ENCODE measurements at regions not wholly inside any gene's neighbourhood (a gene's known extent, or its start where the extent isn't known, plus 50 kb on each side); places are given as distances from the start of the nearest gene placed in this dataset.
A peak's percentile ranks its signal among the peaks of the same experiment; 100 is the strongest.

- Histone ChIP-seq H3K27ac (ENCODE audit: low read depth in 1 of 3, low read length in 2 of 3) (no peak overlapping the region), H3K27me3 (ENCODE audit: control insufficient read depth in 3 of 3, insufficient read depth in 3 of 3, low read length in 3 of 3) (no peaks in the 10 kb centered on the region), H3K4me3 (ENCODE audit: low read depth in 1 of 3, low read length in 3 of 3) (no peak overlapping the region), H3K4me1 (ENCODE audit: control insufficient read depth in 3 of 3, insufficient read depth in 2 of 3, low read depth in 1 of 3, low read length in 2 of 3) (peaks cover 0 to 19% (median 0%) of the 10 kb centered on the region in 3 donors), H3K36me3 (ENCODE audit: control insufficient read depth in 3 of 3, insufficient read depth in 2 of 3, low read depth in 1 of 3, low read length in 3 of 3) (no peaks in the 10 kb centered on the region), H3K9me3 (ENCODE audit: control insufficient read depth in 2 of 2, insufficient read depth in 1 of 2, low read depth in 1 of 2, low read length in 1 of 2) (no peaks in the 10 kb centered on the region)
- FAIRE-seq = no peak
- 72 to 92% (median 81%) methylated on average over 1 of the region's 1 CpG for WGBS, 3 donors
- no peak for DNase-seq
Measured at GRCh38 chr1:87781554-87781953, 452.9 kb downstream of the LMO4 start.

- H3K36me3 ChIP-seq (ENCODE audit: control insufficient read depth in 3 of 3, insufficient read depth in 2 of 3, low read depth in 1 of 3, low read length in 3 of 3) = no peaks in the 10 kb centered on the region
- peaks cover 0 to 35% (median 3%) of the 10 kb centered on the region in 3 donors for H3K4me1 ChIP-seq (ENCODE audit: control insufficient read depth in 3 of 3, insufficient read depth in 2 of 3, low read depth in 1 of 3, low read length in 2 of 3)
- no peak overlapping the region for H3K27ac ChIP-seq (ENCODE audit: low read depth in 1 of 3, low read length in 2 of 3)
- no peaks in the 10 kb centered on the region for H3K27me3 ChIP-seq (ENCODE audit: control insufficient read depth in 3 of 3, insufficient read depth in 3 of 3, low read length in 3 of 3)
- no peaks in the 10 kb centered on the region for H3K9me3 ChIP-seq (ENCODE audit: control insufficient read depth in 2 of 2, insufficient read depth in 1 of 2, low read depth in 1 of 2, low read length in 1 of 2)
- WGBS, 3 donors = 68 to 76% (median 72%) methylated on average over 2 of the region's 2 CpGs
- no peak overlapping the region for H3K4me3 ChIP-seq (ENCODE audit: low read depth in 1 of 3, low read length in 3 of 3)
- no peak for FAIRE-seq
- DNase-seq = no peak
Measured at GRCh38 chr1:87783315-87783714, 454.6 kb downstream of the LMO4 start.

- Histone ChIP-seq H3K27me3 (ENCODE audit: control insufficient read depth in 3 of 3, insufficient read depth in 3 of 3, low read length in 3 of 3) (no peaks in the 10 kb centered on the region), H3K4me1 (ENCODE audit: control insufficient read depth in 3 of 3, insufficient read depth in 2 of 3, low read depth in 1 of 3, low read length in 2 of 3) (peaks cover 0 to 35% (median 3%) of the 10 kb centered on the region in 3 donors), H3K9me3 (ENCODE audit: control insufficient read depth in 2 of 2, insufficient read depth in 1 of 2, low read depth in 1 of 2, low read length in 1 of 2) (no peaks in the 10 kb centered on the region), H3K4me3 (ENCODE audit: low read depth in 1 of 3, low read length in 3 of 3) (no peak overlapping the region), H3K27ac (ENCODE audit: low read depth in 1 of 3, low read length in 2 of 3) (peak overlapping the region in 1 of 3 donors; percentile 73), H3K36me3 (ENCODE audit: control insufficient read depth in 3 of 3, insufficient read depth in 2 of 3, low read depth in 1 of 3, low read length in 3 of 3) (no peaks in the 10 kb centered on the region)
- FAIRE-seq (no peak), DNase-seq (no peak)
- WGBS, 3 donors = 73 to 89% (median 78%) methylated on average over 1 of the region's 1 CpG
Measured at GRCh38 chr1:87785386-87785785, 456.7 kb downstream of the LMO4 start.

- no peak for FAIRE-seq
- no peaks in the 10 kb centered on the region for H3K27me3 ChIP-seq (ENCODE audit: control insufficient read depth in 3 of 3, insufficient read depth in 3 of 3, low read length in 3 of 3)
- H3K27ac ChIP-seq (ENCODE audit: low read depth in 1 of 3, low read length in 2 of 3) = peak overlapping the region in 1 of 3 donors; percentile 73
- WGBS, 3 donors = 68 to 84% (median 82%) methylated on average over 1 of the region's 1 CpG
- H3K4me3 ChIP-seq (ENCODE audit: low read depth in 1 of 3, low read length in 3 of 3) = no peak overlapping the region
- peaks cover 0 to 35% (median 3%) of the 10 kb centered on the region in 3 donors for H3K4me1 ChIP-seq (ENCODE audit: control insufficient read depth in 3 of 3, insufficient read depth in 2 of 3, low read depth in 1 of 3, low read length in 2 of 3)
- H3K9me3 ChIP-seq (ENCODE audit: control insufficient read depth in 2 of 2, insufficient read depth in 1 of 2, low read depth in 1 of 2, low read length in 1 of 2) = no peaks in the 10 kb centered on the region
- no peak for DNase-seq
- H3K36me3 ChIP-seq (ENCODE audit: control insufficient read depth in 3 of 3, insufficient read depth in 2 of 3, low read depth in 1 of 3, low read length in 3 of 3) = no peaks in the 10 kb centered on the region
Measured at GRCh38 chr1:87786229-87786628, 457.5 kb downstream of the LMO4 start.

GRCh38 chr1:87786861-87787545 is 458.3 kb downstream of the LMO4 start:
- FAIRE-seq = no peak
- H3K36me3 ChIP-seq (ENCODE audit: control insufficient read depth in 3 of 3, insufficient read depth in 2 of 3, low read depth in 1 of 3, low read length in 3 of 3) = no peaks in the 10 kb centered on the region
- H3K27me3 ChIP-seq (ENCODE audit: control insufficient read depth in 3 of 3, insufficient read depth in 3 of 3, low read length in 3 of 3) = no peaks in the 10 kb centered on the region
- DNase-seq = peak in 1 of 2 donors; percentile 74
- H3K27ac ChIP-seq (ENCODE audit: low read depth in 1 of 3, low read length in 2 of 3) = peak overlapping the region in 1 of 3 donors; percentile 73
- 69 to 76% (median 71%) methylated on average over 5 of the region's 5 CpGs for WGBS, 3 donors
- peaks cover 0 to 35% (median 3%) of the 10 kb centered on the region in 3 donors for H3K4me1 ChIP-seq (ENCODE audit: control insufficient read depth in 3 of 3, insufficient read depth in 2 of 3, low read depth in 1 of 3, low read length in 2 of 3)
- no peak overlapping the region for H3K4me3 ChIP-seq (ENCODE audit: low read depth in 1 of 3, low read length in 3 of 3)
- no peaks in the 10 kb centered on the region for H3K9me3 ChIP-seq (ENCODE audit: control insufficient read depth in 2 of 2, insufficient read depth in 1 of 2, low read depth in 1 of 2, low read length in 1 of 2)

GRCh38 chr1:87787551-87787950 is 458.9 kb downstream of the LMO4 start:
- H3K36me3 ChIP-seq (ENCODE audit: control insufficient read depth in 3 of 3, insufficient read depth in 2 of 3, low read depth in 1 of 3, low read length in 3 of 3) = no peaks in the 10 kb centered on the region
- H3K4me3 ChIP-seq (ENCODE audit: low read depth in 1 of 3, low read length in 3 of 3) = no peak overlapping the region
- no peaks in the 10 kb centered on the region for H3K9me3 ChIP-seq (ENCODE audit: control insufficient read depth in 2 of 2, insufficient read depth in 1 of 2, low read depth in 1 of 2, low read length in 1 of 2)
- no peaks in the 10 kb centered on the region for H3K27me3 ChIP-seq (ENCODE audit: control insufficient read depth in 3 of 3, insufficient read depth in 3 of 3, low read length in 3 of 3)
- WGBS, 3 donors = 44 to 50% (median 48%) methylated on average over 3 of the region's 3 CpGs
- peaks cover 0 to 35% (median 3%) of the 10 kb centered on the region in 3 donors for H3K4me1 ChIP-seq (ENCODE audit: control insufficient read depth in 3 of 3, insufficient read depth in 2 of 3, low read depth in 1 of 3, low read length in 2 of 3)
- DNase-seq (peak in 1 of 2 donors; percentile 54), FAIRE-seq (no peak)
- peak overlapping the region in 1 of 3 donors; percentile 56 for H3K27ac ChIP-seq (ENCODE audit: low read depth in 1 of 3, low read length in 2 of 3)

- DNase-seq (no peak), FAIRE-seq (no peak)
- no peak overlapping the region for H3K27ac ChIP-seq (ENCODE audit: low read depth in 1 of 3, low read length in 2 of 3)
- no peaks in the 10 kb centered on the region for H3K36me3 ChIP-seq (ENCODE audit: control insufficient read depth in 3 of 3, insufficient read depth in 2 of 3, low read depth in 1 of 3, low read length in 3 of 3)
- H3K4me3 ChIP-seq (ENCODE audit: low read depth in 1 of 3, low read length in 3 of 3) = no peak overlapping the region
- H3K27me3 ChIP-seq (ENCODE audit: control insufficient read depth in 3 of 3, insufficient read depth in 3 of 3, low read length in 3 of 3) = no peaks in the 10 kb centered on the region
- H3K9me3 ChIP-seq (ENCODE audit: control insufficient read depth in 2 of 2, insufficient read depth in 1 of 2, low read depth in 1 of 2, low read length in 1 of 2) = no peaks in the 10 kb centered on the region
- H3K4me1 ChIP-seq (ENCODE audit: control insufficient read depth in 3 of 3, insufficient read depth in 2 of 3, low read depth in 1 of 3, low read length in 2 of 3) = peaks cover 3 to 35% (median 4%) of the 10 kb centered on the region in 3 donors
- whole genome bisulfite sequencing, 3 donors = 76 to 86% (median 85%) methylated on average over 2 of the region's 2 CpGs
Measured at GRCh38 chr1:87790756-87791155, 462.1 kb downstream of the LMO4 start.

- H3K27ac ChIP-seq (ENCODE audit: low read depth in 1 of 3, low read length in 2 of 3) = no peak overlapping the region
- no peaks in the 10 kb centered on the region for H3K36me3 ChIP-seq (ENCODE audit: control insufficient read depth in 3 of 3, insufficient read depth in 2 of 3, low read depth in 1 of 3, low read length in 3 of 3)
- H3K27me3 ChIP-seq (ENCODE audit: control insufficient read depth in 3 of 3, insufficient read depth in 3 of 3, low read length in 3 of 3) = no peaks in the 10 kb centered on the region
- FAIRE-seq (no peak), DNase-seq (no peak)
- WGBS, 3 donors = 90 to 95% (median 91%) methylated on average over 3 of the region's 3 CpGs
- H3K4me3 ChIP-seq (ENCODE audit: low read depth in 1 of 3, low read length in 3 of 3) = no peak overlapping the region
- H3K4me1 ChIP-seq (ENCODE audit: control insufficient read depth in 3 of 3, insufficient read depth in 2 of 3, low read depth in 1 of 3, low read length in 2 of 3) = peaks cover 0 to 33% (median 4%) of the 10 kb centered on the region in 3 donors
- no peaks in the 10 kb centered on the region for H3K9me3 ChIP-seq (ENCODE audit: control insufficient read depth in 2 of 2, insufficient read depth in 1 of 2, low read depth in 1 of 2, low read length in 1 of 2)
Measured at GRCh38 chr1:87791931-87792740, 463.5 kb downstream of the LMO4 start.

All from small intestine (tissue), 7 donors.